Transverse colon (tissue), 4 donors: ENCODE measurements at regions not wholly inside any gene's neighbourhood (a gene's known extent, or its start where the extent isn't known, plus 50 kb on each side); places are given as distances from the start of the nearest gene placed in this dataset.

Source experiments
- CTCF ChIP-seq, 5 experiments: fragments of 200-600 bp in 3 of 5; fragments of 450-650 bp in 2 of 5; sonication (generic) in 3 of 5; IDR thresholded peaks; 1 replicate in 2 of 5; 2 replicates in 3 of 5; pipeline ENCODE4 v1.5.1; 2016 to 2017; ENCODE audit warnings: antibody characterized with exemption in 5 of 5, inconsistent platforms in 3 of 5, mild to moderate bottlenecking in 2 of 5, moderate library complexity in 1 of 5
- EP300 ChIP-seq: sonication (generic); formaldehyde crosslinking; IDR thresholded peaks from one replicate; pipeline ENCODE4 v1.6.1; 2017; ENCODE audit warnings: antibody characterized with exemption, low read depth
- POLR2A ChIP-seq: fragments of 450-650 bp; IDR thresholded peaks from one replicate; pipeline ENCODE4 v1.6.1; 2016; ENCODE audit warnings: antibody characterized with exemption, mild to moderate bottlenecking, moderate library complexity
- POLR2AphosphoS5 ChIP-seq, 3 donors: sonication (generic); formaldehyde crosslinking; IDR thresholded peaks; one replicate each; pipeline ENCODE4 v1.6.1; 2016; ENCODE audit warnings: antibody characterized with exemption in 3 of 3

DNA sequence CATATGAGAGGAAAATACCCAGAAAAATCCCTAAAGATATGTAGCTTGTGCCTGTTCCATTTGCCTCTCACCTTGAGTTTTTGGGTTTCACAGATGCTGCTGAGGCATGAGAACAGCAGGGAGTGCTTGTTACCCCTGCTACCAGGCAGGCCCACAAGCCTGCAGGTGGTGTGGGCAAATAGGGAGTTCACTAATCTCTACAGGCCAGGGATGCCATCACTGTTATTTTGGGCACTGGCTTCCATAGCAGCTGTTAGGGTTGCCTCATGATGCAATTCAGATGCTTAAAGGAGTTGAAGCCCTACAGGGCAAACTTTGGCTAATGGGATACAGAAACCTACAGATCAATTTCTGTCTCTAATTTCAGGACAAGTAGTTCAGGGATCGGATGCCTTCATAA is 873.5 kb downstream of the OTOL1 start:
- TF ChIP-seq CTCF (IDR thresholded peaks at IDR 0.05) = no peak
- no peak for TF ChIP-seq POLR2A
- no peak for TF ChIP-seq EP300
- TF ChIP-seq POLR2AphosphoS5 (IDR thresholded peaks at IDR 0.05) = no peak
